Smooth muscle cell of the brain vasculature (primary cell): ENCODE measurements at regions not wholly inside any gene's neighbourhood (a gene's known extent, or its start where the extent isn't known, plus 50 kb on each side); places are given as distances from the start of the nearest gene placed in this dataset.
"Not testable (repeated sequence)": the region's sequence is repeated elsewhere in the genome, so short reads cannot be mapped to it uniquely, and the experiment has no call there.

ENCODE experiments used
- DNase-seq: peaks from one replicate; pipeline ENCODE4 v3.0.0-alpha.2; 2012; ENCODE audit warnings: low read depth, low spot score

DNA sequence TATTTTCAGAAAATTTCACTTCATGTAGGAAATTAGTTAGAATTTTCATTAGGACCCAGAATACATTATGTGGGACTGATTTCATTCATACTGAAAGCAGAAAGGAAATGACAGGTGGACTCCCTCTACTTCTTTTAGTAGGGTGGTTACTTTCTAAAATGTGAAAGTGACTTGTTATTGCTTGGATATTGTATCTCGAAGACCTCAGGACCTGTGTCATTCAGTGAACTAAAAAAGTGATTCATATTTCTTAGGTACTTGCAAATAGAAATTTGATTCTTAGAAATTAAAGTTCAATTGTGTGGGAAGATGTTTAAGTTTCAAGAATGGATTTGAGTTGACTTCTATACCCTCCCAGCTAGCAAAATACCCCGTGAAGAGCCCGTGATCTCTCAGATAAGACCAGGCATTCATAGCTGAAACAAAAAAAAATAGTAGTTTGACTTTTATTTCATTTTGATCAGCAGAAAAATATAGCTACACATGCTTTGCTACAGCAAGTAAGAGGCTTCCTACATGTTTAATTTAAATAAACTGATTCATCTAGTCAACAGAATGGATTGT lies 1037.1 kb downstream of the GATA3 start:
- DNase-seq = no peak

DNA sequence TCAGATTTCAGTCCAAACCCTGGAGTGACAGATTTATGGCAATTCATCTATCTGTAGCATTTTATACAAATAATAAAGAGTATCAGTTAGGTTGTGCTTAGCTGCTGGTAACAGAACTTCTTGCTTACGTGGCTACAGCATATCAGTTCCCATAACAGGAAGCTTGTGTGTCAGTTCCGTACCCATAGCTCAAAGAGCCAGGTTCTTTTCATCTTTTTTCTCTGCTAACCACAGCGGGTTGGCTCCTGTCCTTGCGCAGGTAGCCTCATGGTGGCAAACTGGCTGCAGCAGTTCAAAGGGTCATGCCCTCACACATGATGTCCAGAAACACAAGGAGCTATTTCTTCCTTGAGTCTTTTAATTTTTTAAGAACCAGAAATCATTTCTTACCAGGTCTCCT lies 1041.8 kb downstream of the GATA3 start:
- DNase-seq = no peak

DNA sequence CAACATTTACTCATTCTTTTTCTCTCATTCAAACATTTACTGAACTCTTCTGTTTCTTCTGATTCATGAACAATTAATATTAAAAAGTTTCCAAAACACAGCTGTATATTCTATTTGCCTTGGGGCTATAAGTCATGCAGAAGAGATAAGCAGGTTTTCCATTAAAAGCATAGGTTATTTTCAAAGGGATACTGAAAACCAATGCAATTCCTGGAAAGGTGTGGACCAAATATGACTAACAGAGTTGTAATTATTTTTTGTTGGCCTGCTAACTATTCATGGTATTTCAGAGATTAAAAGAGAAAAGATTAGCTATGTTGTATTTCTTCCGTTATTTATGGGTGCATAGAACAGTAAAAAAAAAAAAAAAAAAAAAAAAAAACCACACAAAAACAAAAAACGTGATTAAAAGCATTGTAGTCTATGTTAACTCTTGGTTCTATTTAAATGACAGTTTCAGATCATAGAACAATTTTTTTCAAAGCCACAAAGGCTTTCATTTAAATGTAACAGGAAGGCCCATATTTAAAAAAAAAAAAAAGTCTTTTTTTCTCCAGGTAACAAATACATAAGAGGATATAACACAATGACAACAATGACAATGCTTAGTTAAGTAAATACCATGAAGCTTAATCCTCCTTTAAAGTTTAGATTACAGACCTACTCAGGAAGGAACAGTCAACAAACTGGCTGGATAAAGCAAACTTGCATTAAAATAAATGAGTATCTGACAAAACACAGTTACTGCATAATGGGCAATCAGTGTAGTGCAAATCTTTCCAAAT lies 1042.9 kb downstream of the GATA3 start:
- DNase-seq = no peak

DNA sequence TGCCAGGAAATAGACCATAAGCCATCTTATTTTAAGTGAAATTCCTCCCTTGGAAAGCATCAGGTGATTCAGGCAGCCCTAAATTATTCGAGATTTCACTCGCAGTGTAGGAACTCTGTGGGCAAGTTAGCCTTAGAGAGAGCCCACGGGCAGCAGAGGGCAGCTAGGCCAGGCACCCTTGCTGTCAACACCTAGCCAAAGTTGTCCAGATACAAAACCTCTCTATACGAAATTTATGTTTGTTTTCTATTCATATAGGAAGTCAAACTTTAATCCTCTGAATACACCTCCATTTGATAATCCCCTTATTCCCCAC lies 1043.5 kb downstream of the GATA3 start:
- no peak for DNase-seq

DNA sequence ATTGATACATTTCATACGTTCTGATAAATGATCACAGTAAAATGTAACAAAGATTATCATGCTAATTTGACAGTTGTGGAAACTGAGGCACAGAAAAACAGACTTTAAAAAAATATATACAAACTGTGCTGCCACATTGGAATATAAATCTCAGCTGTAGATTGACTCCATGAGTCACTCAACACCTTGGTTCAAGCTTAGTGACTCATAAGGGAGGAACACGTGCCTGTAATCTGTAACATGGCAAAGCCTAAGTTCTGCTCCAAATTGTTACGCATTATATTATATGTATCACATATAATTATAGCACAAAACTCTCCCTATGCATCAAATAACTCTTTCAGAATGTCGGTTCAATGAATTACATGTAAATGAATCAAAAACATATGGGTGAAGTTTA lies 1047.5 kb downstream of the GATA3 start:
- DNase-seq = no peak

DNA sequence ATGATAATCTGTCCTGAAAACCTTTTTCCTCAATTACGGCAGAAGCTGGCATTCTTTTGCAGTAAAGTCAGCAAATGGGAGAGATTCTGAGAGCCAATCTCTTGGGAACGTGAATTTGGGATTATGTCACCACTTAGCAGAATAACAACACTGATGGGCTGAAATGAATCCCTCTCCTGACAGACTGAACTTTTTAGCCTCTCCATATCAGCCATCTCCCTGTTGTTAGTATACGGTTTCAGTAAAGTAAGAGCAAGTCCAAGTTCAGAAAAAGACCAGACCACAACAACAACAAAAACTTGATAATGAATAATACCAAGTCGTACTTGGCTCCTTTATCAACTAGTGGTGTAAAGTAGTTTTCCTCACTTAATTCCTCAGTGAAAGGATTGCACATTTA lies 1048.8 kb downstream of the GATA3 start:
- no peak for DNase-seq

DNA sequence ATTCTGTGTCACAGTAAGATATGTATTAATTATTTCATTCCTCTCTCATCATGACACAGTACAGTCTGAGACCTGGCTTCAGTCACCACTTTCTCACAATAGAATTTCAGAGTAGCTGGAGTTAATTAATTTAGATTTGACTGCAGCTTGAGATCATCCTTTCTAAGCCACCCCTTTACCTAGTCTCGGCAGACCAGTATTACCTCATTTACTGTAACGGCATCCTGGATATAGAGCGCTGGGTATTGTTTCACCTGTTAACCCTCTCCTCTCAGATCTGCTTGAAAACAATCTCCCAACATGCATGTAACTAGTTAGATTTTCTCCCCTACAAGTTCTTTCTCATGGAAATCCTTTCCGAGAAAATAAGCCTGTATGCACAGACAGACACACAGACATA lies 1057.5 kb downstream of the GATA3 start:
- no peak for DNase-seq

DNA sequence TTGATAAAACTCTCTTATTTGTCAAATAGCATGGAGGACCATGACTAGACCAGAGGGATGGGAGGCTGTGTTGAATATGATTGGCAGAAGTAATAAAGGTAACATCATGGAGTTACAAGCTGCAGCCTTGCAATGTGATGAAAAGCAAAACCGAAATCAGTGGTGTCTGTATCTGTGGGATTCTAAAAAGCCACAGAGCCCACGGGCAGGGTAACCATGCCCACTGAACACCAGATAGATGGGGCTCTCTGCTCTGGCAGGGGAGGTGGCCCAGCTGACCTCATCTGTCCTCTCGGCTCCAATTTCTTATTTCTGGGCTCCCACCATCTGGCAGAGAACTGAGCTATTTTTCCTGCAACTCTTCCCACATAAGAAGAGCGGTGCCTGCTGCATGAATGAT lies 1072.2 kb downstream of the GATA3 start:
- no peak for DNase-seq

DNA sequence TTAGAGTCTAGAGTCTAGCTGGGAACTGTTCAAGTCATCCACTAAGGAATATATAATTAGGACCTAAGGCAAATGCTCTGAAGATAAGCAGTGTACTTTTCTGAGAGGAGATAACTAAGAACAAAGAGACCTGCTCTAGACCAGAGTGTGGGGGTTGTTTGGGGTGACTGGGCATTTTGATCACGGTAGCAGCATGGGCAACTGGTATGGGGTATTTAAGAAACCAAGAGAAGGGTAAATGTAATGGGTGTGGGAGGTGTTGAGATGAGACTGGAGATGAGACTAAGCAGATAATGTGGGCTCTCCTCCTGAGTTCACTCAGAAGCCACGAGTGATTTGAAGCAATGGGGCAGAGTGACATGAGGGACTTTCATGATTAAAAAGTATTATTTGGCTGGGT lies 1082.9 kb downstream of the GATA3 start:
- DNase-seq = no peak

DNA sequence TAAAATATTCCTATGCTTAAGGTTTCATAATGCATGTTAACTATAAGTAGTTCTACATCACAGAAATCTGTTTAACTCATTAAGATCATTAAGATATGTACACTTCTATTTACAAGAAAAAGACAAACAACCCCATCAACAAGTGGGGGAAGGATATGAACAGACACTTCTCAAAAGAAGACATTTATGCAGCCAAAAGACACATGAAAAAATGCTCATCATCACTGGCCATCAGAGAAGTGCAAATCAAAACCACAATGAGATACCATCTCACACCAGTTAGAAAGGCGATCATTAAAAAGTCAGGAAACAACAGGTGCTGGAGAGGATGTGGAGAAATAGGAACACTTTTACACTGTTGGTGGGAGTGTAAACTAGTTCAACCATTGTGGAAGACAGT lies 1084.3 kb downstream of the GATA3 start:
- not testable (repeated sequence) for DNase-seq

DNA sequence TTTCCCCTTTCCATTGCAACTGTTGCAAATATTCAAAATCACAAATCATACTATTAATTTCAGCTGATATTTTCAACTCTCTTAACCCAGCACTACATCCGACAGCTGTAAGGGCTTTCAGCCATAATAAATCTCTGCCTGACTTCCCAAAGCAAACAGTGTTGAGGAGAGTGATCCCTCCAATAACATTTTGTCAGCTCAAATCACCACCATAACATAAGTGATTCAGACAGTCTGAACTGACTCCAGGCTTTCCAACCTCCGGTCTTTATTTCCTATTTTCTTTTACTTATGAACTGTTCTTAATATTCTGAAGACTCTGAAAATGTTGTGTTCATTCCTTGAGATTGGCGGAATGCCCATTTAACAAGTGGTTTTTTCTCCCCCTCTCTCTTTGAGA lies 1085.9 kb downstream of the GATA3 start:
- no peak for DNase-seq

DNA sequence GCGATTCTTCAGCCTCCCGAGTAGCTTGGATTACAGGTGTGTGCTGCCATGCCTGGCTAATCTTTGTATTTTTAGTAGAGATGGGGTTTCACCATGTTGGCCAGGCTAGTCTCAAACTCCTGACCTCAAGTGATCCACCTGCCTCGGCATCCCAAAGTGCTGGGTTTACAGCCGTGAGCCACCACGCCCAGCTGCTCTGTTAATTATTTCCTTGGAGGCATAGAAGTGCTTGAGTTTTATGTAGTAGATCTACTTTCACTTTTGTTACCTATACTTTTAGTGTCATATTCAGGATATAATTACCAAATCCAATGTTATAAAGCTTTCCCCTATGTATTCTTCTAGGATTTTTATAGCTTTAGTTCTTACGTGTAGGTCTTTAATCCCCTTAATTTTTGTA lies 1093.0 kb downstream of the GATA3 start:
- no peak for DNase-seq

DNA sequence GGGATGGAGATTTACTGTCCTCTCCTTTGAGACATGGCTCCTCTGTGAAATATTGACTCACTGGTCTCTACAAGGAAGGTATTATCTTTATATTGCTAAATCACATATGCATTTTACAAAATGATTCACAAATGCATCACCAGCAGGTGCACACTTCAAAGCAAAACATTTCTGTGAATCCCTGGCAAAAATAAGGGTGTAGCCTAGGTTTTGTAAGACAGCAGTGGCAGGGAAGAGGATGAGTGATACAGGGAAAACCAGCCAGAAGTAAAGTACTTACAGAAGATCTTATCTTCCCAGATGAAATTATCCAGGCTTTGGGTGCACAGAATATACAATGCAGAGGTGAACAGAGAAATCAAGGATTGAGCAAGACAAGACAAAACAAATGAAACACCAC lies 1094.6 kb downstream of the GATA3 start:
- no peak for DNase-seq

DNA sequence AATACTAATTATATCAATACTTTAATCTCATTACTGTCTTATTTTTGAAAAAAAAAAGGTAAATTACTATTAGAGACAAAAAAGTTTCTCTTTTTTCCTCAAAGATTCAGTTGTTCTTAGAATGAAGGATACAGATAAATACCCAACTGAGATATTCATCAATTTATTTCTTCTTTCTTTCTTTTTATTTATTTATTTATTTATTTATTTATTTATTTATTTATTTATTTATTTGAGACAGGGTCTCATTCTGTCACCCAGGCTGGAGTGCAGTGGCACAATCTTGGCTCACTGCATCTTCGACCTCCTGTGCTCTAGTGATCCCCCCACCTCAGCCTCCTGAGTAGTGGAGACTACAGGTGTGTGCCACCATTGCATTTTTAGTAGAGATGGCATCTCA lies 1098.6 kb downstream of the GATA3 start:
- DNase-seq = not testable (repeated sequence)

DNA sequence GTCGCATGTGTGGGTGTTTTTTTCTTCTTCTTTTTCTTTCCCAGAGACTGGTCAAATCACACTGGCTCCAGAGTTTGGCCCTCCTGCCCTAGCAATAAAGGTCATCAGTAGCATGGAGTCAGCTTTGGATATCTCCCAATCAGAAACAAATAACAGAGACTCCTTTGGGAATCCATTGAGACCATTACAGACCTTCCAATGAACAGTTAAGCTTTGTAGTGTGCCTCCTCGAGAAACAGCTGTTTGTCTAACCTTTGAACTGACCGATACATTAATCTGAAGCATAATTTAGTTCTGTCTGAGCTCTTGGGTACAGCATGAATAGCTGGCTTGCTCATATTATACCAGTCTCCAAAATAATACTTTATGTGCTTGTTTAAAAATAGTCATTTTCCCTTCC lies 1103.2 kb downstream of the GATA3 start:
- no peak for DNase-seq

DNA sequence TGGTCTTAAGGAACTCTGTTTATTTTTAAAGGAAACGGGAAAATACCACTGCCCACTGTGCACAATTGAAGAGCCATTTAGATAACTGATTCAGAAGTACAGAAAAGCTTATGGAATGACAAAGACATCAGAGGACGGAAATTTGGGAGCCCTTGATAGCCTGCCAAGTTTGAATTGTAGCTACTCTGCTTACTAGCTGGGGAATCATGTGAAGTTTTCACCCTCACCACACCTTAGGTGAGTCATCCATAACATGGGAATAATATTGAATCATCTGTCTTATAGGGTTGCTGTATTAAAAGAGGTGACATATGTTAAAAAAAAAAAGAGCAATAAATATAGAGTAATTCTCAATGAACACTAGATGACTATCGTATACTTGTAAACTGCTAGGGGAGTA lies 1104.2 kb downstream of the GATA3 start:
- no peak for DNase-seq

DNA sequence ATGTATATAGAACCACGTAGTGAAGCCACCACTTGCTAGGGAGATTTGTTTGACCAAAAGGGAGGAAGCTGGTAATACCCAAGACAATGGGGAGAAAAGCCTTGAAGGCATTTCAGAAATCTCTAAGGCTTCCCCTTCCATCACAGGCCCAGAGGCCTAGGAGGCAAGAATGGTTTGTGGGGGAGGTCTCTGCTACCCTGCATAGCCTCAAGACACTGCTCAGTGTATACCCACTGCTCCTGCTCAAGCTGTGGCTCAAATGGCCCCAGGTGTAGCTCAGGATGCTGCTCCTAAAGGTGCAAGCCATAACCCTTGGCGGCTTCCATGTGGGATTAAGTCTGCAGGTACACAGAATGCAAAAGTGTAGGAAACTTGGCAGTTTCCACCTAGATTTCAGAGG lies 1105.8 kb downstream of the GATA3 start:
- no peak for DNase-seq

DNA sequence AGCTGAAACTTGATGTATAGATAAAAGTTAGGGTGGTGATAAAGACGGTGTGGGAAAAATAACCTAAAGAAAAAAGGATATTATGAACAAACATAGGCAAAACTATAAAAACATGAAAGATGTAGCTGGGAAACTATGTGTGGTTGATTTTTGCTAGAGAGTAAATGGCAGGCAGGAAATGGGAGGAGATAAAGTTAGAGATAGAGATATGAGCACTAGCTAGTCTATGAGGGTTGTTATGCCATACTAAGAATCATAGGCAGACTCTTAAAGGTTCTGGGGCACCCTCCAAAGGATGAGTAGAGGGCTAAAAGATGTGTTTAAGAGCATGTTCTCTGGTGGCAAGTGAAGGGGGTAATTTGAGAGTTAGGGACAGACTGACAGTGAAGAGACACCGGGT lies 1109.2 kb downstream of the GATA3 start:
- no peak for DNase-seq

DNA sequence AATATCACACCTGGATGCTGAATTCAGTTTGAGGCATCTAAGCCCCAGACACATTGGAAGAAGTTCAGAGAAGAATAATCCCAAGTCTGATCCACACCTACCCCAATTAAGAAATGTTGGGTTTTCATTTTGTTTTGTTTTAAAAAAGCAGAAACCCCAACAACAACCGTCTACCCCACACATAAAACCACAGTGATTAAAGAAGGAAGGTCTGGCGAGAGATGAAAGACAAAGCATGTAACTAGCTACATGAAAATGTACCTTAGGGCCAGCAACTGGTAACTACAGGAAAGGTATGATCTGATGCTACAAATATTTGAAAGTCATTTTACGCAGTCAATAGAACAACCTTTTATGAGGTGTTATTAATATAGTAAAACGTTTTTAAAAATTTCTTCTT lies 1112.3 kb downstream of the GATA3 start:
- no peak for DNase-seq

DNA sequence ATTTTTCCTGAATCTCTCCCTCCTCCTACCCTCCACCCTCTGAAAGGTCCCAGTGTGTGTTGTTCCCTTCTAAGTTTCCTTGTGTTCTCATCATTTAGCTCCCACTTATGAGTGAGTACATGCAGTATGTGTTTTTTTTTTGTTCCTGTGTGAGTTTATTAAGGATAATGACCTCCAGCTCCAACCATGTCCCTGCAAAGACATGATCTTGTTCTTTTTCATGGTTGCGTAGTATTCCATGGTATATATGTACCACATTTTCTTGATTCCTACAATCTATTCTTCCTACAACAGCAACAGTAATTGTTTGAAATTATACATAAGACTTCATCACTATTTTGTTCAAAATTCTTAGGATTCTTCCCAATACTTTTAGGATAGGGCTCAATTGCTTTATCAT lies 1117.8 kb downstream of the GATA3 start:
- DNase-seq = no peak

DNA sequence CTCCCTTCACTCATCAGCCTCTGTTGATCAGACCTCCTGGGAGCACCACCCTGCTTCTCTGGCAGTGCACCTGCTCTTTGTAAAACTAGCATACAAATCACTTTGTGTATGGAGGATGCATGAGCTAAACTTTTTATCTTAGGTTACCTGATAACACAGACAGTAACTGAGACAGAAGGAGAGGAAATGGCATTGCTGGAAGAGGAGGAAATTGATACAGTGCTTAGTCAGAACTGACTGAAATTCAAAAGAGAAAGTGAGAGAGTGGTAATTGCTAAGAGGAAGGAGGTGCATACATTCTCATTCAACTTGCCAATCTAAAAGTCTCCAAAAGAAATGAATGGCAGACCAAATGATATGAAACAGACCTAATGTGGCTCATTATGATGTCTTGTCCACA lies 1120.7 kb downstream of the GATA3 start:
- no peak for DNase-seq

DNA sequence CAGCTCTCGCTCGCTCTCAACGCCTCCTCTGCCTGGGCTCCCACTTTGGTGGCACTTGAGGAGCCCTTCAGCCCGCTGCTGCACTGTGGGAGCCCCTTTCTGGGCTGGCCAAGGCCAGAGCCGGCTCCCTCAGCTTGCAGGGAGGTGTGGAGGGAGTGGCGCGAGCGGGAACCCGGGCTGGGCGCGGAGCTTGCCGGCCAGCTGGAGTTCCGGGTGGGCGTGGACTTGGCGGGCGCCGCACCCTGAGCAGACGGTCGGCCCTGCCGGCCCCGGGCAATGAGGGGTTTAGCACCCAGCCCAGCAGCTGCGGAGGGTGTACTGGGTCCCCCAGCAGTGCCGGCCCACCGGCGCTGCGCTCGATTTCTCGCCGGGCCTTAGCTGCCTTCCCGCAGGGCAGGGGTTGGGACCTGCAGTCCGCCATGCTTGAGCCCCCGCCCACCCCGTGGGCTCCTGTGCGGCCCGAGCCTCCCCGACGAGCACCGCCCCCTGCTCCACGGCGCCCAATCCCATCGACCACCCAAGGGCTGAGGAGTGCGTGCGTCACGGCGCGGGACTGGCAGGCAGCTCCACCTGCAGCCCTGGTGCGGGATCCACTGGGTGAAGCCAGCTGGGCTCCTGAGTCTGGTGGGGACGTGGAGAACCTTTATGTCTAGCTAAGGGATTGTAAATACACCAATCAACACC lies 1128.9 kb downstream of the GATA3 start:
- DNase-seq = not testable (repeated sequence)
